GM23338 (cell line): ENCODE measurements at regions not wholly inside any gene's neighbourhood (a gene's known extent, or its start where the extent isn't known, plus 50 kb on each side); places are given as distances from the start of the nearest gene placed in this dataset.

Experiments
- ATAC-seq: fragments of 200-7000 bp; cut with Tn5 transposase; 3 replicates; pipeline ENCODE4 v1.9.1; 2020
- DNase-seq: peaks from one replicate; pipeline ENCODE4 v3.0.0-alpha.2; 2015; ENCODE audit warnings: low spot score
- H2AFZ ChIP-seq: fragments of 200-600 bp; sonication (generic); 2 replicates; pipeline ENCODE4 v1.8.0; 2016; ENCODE audit warnings: antibody characterized with exemption, mild to moderate bottlenecking, moderate library complexity
- H3F3A ChIP-seq: fragments of 200-600 bp; sonication (generic); replicated peaks from 2 replicates; pipeline ENCODE4 v1.8.0; 2017; ENCODE audit warnings: antibody characterized with exemption, mixed run types, low read depth
- H3K27ac ChIP-seq: fragments of 200-600 bp; sonication (generic); 2 replicates; pipeline ENCODE4 v1.6.1; 2016; ENCODE audit warnings: low read depth
- H3K27me3 ChIP-seq: fragments of 200-600 bp; sonication (generic); 2 replicates; pipeline ENCODE4 v1.8.0; 2016; ENCODE audit warnings: mild to moderate bottlenecking, mixed run types, moderate library complexity; ENCODE audit not compliant: insufficient read depth
- H3K36me3 ChIP-seq: fragments of 200-600 bp; sonication (generic); 2 replicates; pipeline ENCODE4 v1.8.0; 2016; ENCODE audit warnings: mild to moderate bottlenecking; ENCODE audit not compliant: insufficient read depth
- H3K4me1 ChIP-seq: fragments of 200-600 bp; sonication (generic); 2 replicates; pipeline ENCODE4 v1.8.0; 2016; ENCODE audit warnings: mild to moderate bottlenecking, moderate library complexity; ENCODE audit not compliant: insufficient read depth
- H3K4me2 ChIP-seq: fragments of 200-600 bp; sonication (generic); 2 replicates; pipeline ENCODE4 v1.7.1; 2017; ENCODE audit warnings: mixed run types
- H3K4me3 ChIP-seq: fragments of 200-600 bp; sonication (generic); 2 replicates; pipeline ENCODE4 v1.6.1; 2016; ENCODE audit warnings: mixed run types
- H3K79me2 ChIP-seq: fragments of 200-600 bp; sonication (generic); replicated peaks from 2 replicates; pipeline ENCODE4 v1.8.0; 2017; ENCODE audit warnings: mild to moderate bottlenecking; ENCODE audit not compliant: insufficient read depth
- H3K9me2 ChIP-seq: fragments of 200-600 bp; sonication (generic); 2 replicates; pipeline ENCODE4 v1.8.0; 2017; ENCODE audit not compliant: insufficient read depth
- H4K20me1 ChIP-seq: fragments of 200-600 bp; sonication (generic); replicated peaks from 2 replicates; pipeline ENCODE4 v1.8.0; 2017; ENCODE audit warnings: mild to moderate bottlenecking; ENCODE audit not compliant: insufficient read depth
- H3K27ac Mint-ChIP-seq: 2 replicates; pipeline ENCODE4 v1.8.0; 2020; ENCODE audit warnings: inconsistent platforms, mild to moderate bottlenecking, moderate library complexity, mixed read lengths
- H3K27me3 Mint-ChIP-seq: 3 replicates; pipeline ENCODE4 v1.8.0; 2022; ENCODE audit warnings: low read depth, mild to moderate bottlenecking, moderate library complexity, mixed read lengths, inconsistent platforms; ENCODE audit not compliant: insufficient read depth, poor library complexity
- H3K36me3 Mint-ChIP-seq: 3 replicates; pipeline ENCODE4 v1.8.0; 2021; ENCODE audit warnings: low read depth, mild to moderate bottlenecking, inconsistent platforms, moderate library complexity, mixed read lengths
- H3K4me1 Mint-ChIP-seq: 3 replicates; pipeline ENCODE4 v1.8.0; 2020; ENCODE audit warnings: mild to moderate bottlenecking, inconsistent platforms, mixed read lengths
- H3K4me3 Mint-ChIP-seq: 3 replicates; pipeline ENCODE4 v1.8.0; 2021; ENCODE audit warnings: moderate library complexity, mild to moderate bottlenecking, inconsistent platforms, mixed read lengths
- H3K9me3 Mint-ChIP-seq: 3 replicates; pipeline ENCODE4 v1.8.0; 2020; ENCODE audit warnings: moderate library complexity, mild to moderate bottlenecking, inconsistent platforms, mixed read lengths
- CREB1 ChIP-seq: fragments of 250-450 bp; sonication (Bioruptor Pico); IDR thresholded peaks from 2 replicates; pipeline ENCODE4 v1.5.0; 2020; ENCODE audit warnings: low read depth, mild to moderate bottlenecking, moderate library complexity
- EZH2 ChIP-seq: fragments of 200-600 bp; sonication (generic); IDR thresholded peaks from one replicate; pipeline ENCODE4 v1.8.0; 2017; ENCODE audit warnings: antibody characterized with exemption, mild to moderate bottlenecking, low read depth; ENCODE audit not compliant: unreplicated experiment
- EZH2phosphoT487 ChIP-seq: fragments of 200-600 bp; sonication (generic); IDR thresholded peaks from one replicate; pipeline ENCODE4 v1.8.1; 2018; ENCODE audit warnings: antibody characterized with exemption; ENCODE audit not compliant: unreplicated experiment
- JUNB ChIP-seq: IDR thresholded peaks from one replicate; pipeline ENCODE4 v1.6.1; 2016; ENCODE audit warnings: antibody characterized with exemption; ENCODE audit not compliant: unreplicated experiment
- NANOG ChIP-seq: IDR thresholded peaks from 2 replicates; pipeline ENCODE4 v1.6.1; 2016; ENCODE audit warnings: antibody characterized with exemption, borderline replicate concordance
- STAT1 ChIP-seq: IDR thresholded peaks from one replicate; pipeline ENCODE4 v1.6.1; 2016; ENCODE audit warnings: antibody characterized with exemption; ENCODE audit not compliant: unreplicated experiment
- ZNF114 ChIP-seq: fragments of 250-450 bp; sonication (Bioruptor Pico); IDR thresholded peaks from 2 replicates; pipeline ENCODE4 v1.5.0; 2020; ENCODE audit warnings: mild to moderate bottlenecking, moderate library complexity
- ZNF331 ChIP-seq: fragments of 250-450 bp; sonication (Bioruptor Pico); IDR thresholded peaks from 2 replicates; pipeline ENCODE4 v1.5.0; 2020; ENCODE audit warnings: low read depth, mild to moderate bottlenecking, moderate library complexity
- TF ChIP-seq, protein P1 (sequence below): IDR thresholded peaks from 2 replicates; pipeline ENCODE4 v1.6.1; 2016; ENCODE audit warnings: antibody characterized with exemption
- TF ChIP-seq, protein P2 (sequence below), 2 experiments: fragments of 200-600 bp in 1 of 2; sonication (generic) in 1 of 2; conservative IDR thresholded peaks; 2 replicates each; pipeline versions ENCODE4 v1.5.1 to v1.6.1; 2016 to 2017; ENCODE audit warnings: antibody characterized with exemption in 2 of 2, low read depth in 2 of 2, mild to moderate bottlenecking in 2 of 2, moderate library complexity in 1 of 2
- TF ChIP-seq, protein P3 (sequence below): IDR thresholded peaks from one replicate; pipeline ENCODE4 v1.6.1; 2018; ENCODE audit warnings: antibody characterized with exemption; ENCODE audit not compliant: unreplicated experiment

DNA sequence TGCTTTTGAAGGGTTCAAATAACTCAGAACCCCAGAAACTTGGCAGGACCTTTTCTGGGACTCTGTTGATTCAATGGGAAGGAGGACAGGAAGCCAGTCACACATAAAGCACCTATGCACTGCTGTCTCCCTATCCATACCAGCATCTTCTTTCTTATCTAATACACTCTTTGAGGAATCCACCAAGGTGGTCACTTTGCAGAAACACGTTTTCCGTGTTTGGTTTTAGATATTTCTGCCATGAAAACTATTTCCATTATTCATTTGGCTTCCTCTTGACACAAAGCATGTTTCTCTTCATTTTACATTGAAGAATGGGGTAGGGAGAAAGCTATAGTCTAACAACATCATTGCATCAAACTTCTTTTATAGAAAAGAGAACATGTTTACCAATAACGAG is 76.5 kb upstream of the NR3C1 start:
- no peaks in the 10 kb centered on the region for H3K36me3 ChIP-seq
- DNase-seq, result no peak
- no peak overlapping the region for H3K4me2 ChIP-seq
- H3K27ac ChIP-seq, result no peak overlapping the region
- Mint-ChIP-seq H3K4me3 (no peak overlapping the region), H3K36me3 (no peaks in the 10 kb centered on the region), H3K27ac (no peak overlapping the region), H3K27me3 (peaks cover 4% of the 10 kb centered on the region), H3K4me1 (no peaks in the 10 kb centered on the region), H3K9me3 (no peaks in the 10 kb centered on the region)
- no peaks in the 10 kb centered on the region for H3K27me3 ChIP-seq
- H3F3A ChIP-seq, result no peaks in the 10 kb centered on the region
- no peaks in the 10 kb centered on the region for H3K79me2 ChIP-seq
- no peaks in the 10 kb centered on the region for H4K20me1 ChIP-seq
- TF ChIP-seq, protein P1, sequence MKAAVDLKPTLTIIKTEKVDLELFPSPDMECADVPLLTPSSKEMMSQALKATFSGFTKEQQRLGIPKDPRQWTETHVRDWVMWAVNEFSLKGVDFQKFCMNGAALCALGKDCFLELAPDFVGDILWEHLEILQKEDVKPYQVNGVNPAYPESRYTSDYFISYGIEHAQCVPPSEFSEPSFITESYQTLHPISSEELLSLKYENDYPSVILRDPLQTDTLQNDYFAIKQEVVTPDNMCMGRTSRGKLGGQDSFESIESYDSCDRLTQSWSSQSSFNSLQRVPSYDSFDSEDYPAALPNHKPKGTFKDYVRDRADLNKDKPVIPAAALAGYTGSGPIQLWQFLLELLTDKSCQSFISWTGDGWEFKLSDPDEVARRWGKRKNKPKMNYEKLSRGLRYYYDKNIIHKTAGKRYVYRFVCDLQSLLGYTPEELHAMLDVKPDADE, result no peak
- TF ChIP-seq, protein P2, sequence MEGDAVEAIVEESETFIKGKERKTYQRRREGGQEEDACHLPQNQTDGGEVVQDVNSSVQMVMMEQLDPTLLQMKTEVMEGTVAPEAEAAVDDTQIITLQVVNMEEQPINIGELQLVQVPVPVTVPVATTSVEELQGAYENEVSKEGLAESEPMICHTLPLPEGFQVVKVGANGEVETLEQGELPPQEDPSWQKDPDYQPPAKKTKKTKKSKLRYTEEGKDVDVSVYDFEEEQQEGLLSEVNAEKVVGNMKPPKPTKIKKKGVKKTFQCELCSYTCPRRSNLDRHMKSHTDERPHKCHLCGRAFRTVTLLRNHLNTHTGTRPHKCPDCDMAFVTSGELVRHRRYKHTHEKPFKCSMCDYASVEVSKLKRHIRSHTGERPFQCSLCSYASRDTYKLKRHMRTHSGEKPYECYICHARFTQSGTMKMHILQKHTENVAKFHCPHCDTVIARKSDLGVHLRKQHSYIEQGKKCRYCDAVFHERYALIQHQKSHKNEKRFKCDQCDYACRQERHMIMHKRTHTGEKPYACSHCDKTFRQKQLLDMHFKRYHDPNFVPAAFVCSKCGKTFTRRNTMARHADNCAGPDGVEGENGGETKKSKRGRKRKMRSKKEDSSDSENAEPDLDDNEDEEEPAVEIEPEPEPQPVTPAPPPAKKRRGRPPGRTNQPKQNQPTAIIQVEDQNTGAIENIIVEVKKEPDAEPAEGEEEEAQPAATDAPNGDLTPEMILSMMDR (conservative IDR thresholded peaks at IDR 0.05; ENCODE audit: low read depth in 2 of 2), result no peak
- TF ChIP-seq CREB1 (CRISPR knock-in tag) (no peak), EZH2phosphoT487 (no peak), NANOG (no peak)
- ATAC-seq, result no peak
- no peaks in the 10 kb centered on the region; the same call in none of the 2 replicates for H3K9me2 ChIP-seq
- no peaks in the 10 kb centered on the region for H3K4me1 ChIP-seq
- H3K4me3 ChIP-seq, result no peak overlapping the region
- H2AFZ ChIP-seq, result no peak overlapping the region

DNA sequence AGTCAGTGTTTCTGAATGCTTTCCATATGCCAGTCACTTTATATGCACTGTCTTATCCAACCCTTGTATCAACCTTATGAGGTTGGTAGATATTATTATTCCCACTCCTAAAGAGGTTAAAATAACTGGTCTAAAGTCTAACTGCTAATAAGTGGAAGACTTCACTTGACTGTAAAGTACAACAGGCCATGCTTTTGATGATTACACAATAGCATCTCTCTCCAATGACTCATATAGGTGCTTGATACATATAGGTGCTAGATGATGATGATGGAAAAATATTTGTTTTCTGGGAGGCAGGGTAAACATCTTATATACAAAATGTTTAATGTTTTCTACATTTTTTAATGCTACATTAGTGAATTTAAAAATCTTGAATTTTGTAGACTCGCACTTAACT is 75.9 kb upstream of the NR3C1 start:
- H3K4me3 ChIP-seq, result no peak overlapping the region
- ATAC-seq (no peak), DNase-seq (no peak)
- H3K27me3 Mint-ChIP-seq, result peaks cover 4% of the 10 kb centered on the region
- no peak overlapping the region for H2AFZ ChIP-seq
- H3K36me3 ChIP-seq, result no peaks in the 10 kb centered on the region
- H3K27ac Mint-ChIP-seq, result no peak overlapping the region
- no peaks in the 10 kb centered on the region for H4K20me1 ChIP-seq
- H3K4me1 ChIP-seq, result no peaks in the 10 kb centered on the region
- no peaks in the 10 kb centered on the region for H3K4me1 Mint-ChIP-seq
- H3K9me3 Mint-ChIP-seq, result no peaks in the 10 kb centered on the region
- no peaks in the 10 kb centered on the region for H3K36me3 Mint-ChIP-seq
- H3K9me2 ChIP-seq, result no peaks in the 10 kb centered on the region
- no peak overlapping the region for H3K4me3 Mint-ChIP-seq
- no peaks in the 10 kb centered on the region for H3K27me3 ChIP-seq
- H3F3A ChIP-seq, result no peaks in the 10 kb centered on the region
- no peak overlapping the region for H3K4me2 ChIP-seq
- no peak overlapping the region for H3K27ac ChIP-seq
- H3K79me2 ChIP-seq, result no peaks in the 10 kb centered on the region
- TF ChIP-seq CREB1 (CRISPR knock-in tag) (no peak), ZNF114 (CRISPR knock-in tag) (no peak), EZH2 (no peak), STAT1 (no peak), EZH2phosphoT487 (no peak), JUNB (no peak), NANOG (no peak), ZNF331 (CRISPR knock-in tag) (no peak)
- TF ChIP-seq, protein P3, sequence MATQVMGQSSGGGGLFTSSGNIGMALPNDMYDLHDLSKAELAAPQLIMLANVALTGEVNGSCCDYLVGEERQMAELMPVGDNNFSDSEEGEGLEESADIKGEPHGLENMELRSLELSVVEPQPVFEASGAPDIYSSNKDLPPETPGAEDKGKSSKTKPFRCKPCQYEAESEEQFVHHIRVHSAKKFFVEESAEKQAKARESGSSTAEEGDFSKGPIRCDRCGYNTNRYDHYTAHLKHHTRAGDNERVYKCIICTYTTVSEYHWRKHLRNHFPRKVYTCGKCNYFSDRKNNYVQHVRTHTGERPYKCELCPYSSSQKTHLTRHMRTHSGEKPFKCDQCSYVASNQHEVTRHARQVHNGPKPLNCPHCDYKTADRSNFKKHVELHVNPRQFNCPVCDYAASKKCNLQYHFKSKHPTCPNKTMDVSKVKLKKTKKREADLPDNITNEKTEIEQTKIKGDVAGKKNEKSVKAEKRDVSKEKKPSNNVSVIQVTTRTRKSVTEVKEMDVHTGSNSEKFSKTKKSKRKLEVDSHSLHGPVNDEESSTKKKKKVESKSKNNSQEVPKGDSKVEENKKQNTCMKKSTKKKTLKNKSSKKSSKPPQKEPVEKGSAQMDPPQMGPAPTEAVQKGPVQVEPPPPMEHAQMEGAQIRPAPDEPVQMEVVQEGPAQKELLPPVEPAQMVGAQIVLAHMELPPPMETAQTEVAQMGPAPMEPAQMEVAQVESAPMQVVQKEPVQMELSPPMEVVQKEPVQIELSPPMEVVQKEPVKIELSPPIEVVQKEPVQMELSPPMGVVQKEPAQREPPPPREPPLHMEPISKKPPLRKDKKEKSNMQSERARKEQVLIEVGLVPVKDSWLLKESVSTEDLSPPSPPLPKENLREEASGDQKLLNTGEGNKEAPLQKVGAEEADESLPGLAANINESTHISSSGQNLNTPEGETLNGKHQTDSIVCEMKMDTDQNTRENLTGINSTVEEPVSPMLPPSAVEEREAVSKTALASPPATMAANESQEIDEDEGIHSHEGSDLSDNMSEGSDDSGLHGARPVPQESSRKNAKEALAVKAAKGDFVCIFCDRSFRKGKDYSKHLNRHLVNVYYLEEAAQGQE, result no peak
- TF ChIP-seq, protein P1, result no peak
- TF ChIP-seq, protein P2 (conservative IDR thresholded peaks at IDR 0.05; ENCODE audit: low read depth in 2 of 2), result no peak
